ENCODE measurements at regions not wholly inside any gene's neighbourhood (a gene's known extent, or its start where the extent isn't known, plus 50 kb on each side); places are given as distances from the start of the nearest gene placed in this dataset.
"Not testable (repeated sequence)": the region's sequence is repeated elsewhere in the genome, so short reads cannot be mapped to it uniquely, and the experiment has no call there.

DNA sequence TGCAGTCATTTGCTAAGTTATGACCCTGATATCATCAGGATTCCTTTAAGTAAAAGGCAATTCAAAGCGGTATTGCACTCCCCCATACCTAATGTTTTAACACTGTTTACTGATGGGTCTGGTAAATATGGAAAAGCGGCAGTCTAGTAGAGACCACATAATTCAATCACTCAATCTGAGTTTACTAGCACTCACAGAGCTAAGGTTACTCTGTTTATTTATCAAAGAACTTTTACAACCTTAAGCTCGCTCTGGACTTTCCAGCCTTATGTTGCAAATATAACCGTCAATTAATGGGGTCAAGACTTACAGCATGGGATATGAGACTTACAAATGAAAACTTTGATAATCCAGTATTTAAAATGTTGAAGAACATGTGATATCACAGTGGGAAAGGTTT, 124.5 kb upstream of the ZCCHC13 start:
- DNase-seq: no peak

DNA sequence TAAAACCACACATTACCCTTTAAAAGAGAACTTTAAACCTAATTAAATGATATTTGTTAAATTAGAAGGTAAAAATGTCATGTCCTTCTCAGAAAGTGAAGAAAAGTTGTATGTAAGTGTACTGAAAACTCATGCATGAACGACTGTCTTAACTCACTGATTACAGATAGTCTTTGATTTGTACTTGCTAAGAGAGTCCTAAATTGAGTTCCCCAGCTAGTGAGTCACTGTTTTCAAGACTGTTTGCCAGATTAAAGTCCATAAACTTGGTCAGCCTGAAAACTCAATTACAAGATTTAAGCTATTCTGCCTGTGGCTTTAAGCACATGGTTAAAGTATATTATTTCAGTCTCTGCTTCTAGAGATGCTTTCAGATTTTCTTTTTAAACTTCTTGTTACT, 124.9 kb upstream of the ZCCHC13 start:
- DNase-seq: no peak

GRCh38 chrX:74178536-74178935, 125.4 kb upstream of the ZCCHC13 start:
- DNase-seq: no peak

- no peak for DNase-seq
Observed at GRCh38 chrX:74171465-74171864, 132.5 kb upstream of the ZCCHC13 start.

GRCh38 chrX:74162199-74162598, 141.8 kb upstream of the ZCCHC13 start:
- DNase-seq: no peak

GRCh38 chrX:74160816-74161215, 143.2 kb upstream of the ZCCHC13 start:
- DNase-seq: no peak

GRCh38 chrX:74160358-74160757, 143.6 kb upstream of the ZCCHC13 start:
- DNase-seq: no peak

- DNase-seq: no peak
Observed at GRCh38 chrX:74147439-74147838, 156.5 kb upstream of the ZCCHC13 start.

- DNase-seq: no peak
Observed at GRCh38 chrX:74138943-74139342, 165.0 kb upstream of the ZCCHC13 start.

DNA sequence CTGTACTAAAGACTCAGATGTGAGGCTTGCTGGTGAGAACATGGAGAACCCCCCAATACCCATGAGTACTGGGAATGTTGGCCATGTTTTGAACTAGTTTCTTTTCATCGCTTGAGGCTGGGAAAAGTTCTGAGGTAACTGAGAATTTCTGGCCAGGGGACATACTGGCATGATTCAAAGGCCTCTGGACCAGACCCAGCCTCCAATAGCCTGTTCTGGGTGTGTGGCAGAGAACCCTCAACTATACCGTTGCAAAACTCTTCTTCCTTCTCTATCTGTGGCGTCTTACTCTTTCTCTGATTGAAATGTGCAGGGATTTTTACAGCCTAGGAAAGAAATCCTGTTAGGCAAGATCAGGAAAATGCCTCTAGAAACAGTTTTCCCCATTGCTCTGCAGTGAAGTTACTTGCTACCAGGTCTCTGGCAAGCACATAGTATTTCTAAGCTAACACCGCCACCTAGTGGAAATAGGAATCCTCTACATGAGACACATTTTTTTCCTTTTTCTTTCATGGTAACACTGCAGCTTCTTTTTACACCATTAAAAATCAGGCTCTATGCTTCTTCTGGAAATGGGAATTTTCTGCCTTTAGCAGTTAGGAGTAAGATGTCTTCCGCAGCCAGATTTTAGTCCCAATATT, 170.7 kb upstream of the ZCCHC13 start:
- DNase-seq: peak; percentile 0 to 26

DNA sequence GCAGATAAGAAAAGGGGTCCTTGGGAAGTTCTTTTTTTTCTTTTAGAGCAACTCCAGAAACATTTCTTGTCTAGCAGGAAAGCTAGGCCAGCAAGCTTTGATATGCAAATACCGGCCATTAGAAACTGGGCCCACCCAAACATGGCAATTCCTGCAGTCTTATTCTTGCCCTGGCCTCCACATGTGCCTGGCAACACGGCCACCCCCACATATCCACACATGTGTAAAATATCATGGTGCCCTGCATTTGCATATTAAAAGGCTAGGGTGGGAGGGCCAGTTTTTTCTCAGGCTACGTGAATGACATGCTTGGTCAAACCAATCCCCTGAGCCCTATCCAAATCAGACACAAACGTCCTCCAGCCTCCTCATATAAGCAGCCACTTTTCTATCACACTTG, 171.7 kb upstream of the ZCCHC13 start:
- DNase-seq: no peak

DNA sequence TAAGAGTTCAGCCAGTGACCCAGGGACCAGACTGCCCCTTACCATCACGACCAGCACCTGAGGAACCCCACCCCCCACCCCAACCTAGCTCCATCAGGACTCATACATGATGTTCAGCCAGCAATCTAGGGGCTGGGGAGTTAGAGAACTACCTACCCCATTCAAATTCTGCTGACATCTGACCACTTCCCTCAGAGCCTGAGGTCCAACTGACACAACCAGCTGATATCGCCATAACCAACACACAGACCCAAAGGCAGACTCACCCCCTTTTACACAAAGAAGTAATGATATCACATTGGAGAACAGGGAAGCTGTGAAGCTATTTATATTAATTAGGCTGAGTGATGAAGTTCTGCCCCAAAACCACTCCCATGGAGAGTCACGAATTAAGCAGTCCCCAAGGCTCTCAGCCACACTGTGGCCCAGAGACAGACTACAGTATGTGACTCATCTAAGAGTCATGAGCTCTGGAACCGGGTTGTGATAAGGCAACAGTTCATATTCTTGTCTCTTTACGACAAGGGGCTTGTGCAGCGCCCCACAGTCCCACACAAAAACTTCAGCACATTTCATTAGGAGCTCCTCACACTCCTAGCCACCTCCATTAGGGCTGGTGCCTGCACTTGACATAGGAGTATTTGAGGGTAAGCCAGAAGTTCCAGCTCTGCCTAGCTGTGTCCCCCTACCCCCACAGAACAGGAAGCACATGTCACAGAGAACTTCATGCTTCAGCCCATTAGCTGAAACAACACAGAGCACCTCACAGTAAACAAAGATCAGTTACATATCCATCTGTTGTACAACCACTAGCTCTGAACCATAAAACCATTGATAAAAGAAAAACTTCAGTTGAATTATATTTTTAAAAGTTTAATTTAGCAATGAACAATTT, 184.7 kb upstream of the ZCCHC13 start:
- DNase-seq: no peak

- no peak for DNase-seq
Observed at GRCh38 chrX:74117962-74118902, 185.7 kb upstream of the ZCCHC13 start.

- DNase-seq: no peak
Observed at GRCh38 chrX:74111245-74111644, 192.7 kb upstream of the ZCCHC13 start.

DNA sequence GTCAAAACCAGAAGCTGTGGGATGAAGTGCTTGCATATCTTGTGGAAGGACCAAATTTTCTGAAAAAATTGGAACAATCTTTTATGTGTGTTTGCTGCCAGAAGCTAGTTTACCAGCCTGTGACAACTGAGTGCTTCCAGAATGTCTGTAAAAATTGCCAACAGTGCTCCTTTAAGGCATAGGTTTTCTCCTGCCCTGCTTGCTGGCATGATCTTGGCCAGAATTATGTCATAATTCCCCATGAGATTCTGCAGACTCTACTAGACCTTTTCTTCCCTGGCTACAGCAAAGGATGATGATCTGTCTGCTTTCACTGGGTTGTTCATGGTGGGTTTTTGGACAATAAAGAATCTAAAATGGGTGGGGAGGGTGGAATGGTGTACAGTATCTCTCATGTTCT, 196.3 kb upstream of the ZCCHC13 start:
- no peak for DNase-seq

DNA sequence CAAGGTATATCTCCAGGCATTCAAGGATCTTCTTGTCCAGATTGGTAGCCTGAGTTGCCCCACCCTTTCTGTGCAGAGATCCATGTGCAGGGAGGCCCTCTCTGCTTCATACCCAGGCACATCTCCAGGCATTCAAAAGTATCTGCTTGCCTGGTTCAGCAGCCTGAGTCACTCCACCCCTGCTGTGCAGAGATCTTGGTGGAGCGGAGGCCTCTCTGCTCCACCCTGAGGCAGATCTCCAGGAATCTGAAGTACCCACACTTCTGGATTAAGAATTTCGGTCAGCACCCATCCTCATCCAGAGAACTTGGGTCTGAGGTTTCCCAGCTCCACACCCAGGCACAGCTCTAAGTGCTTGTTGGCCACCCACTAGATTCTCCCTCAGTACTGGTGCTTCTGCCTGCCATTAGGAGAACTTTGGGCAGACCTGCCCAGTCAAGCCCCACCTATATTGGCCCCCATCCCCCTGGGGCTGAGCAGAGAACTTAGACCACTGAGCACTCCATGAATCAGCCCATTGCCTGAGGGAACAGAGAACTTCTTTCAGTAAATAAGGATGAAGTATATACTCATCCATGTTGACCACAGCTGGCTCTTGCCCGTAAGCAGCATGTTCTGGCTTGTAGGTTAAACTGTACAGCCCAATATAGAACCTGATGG, 199.5 kb upstream of the ZCCHC13 start:
- no peak for DNase-seq

GRCh38 chrX:74098407-74098806, 205.6 kb upstream of the ZCCHC13 start:
- DNase-seq: not testable (repeated sequence)

- no peak for DNase-seq
Observed at GRCh38 chrX:74090049-74090448, 213.9 kb upstream of the ZCCHC13 start.

DNA sequence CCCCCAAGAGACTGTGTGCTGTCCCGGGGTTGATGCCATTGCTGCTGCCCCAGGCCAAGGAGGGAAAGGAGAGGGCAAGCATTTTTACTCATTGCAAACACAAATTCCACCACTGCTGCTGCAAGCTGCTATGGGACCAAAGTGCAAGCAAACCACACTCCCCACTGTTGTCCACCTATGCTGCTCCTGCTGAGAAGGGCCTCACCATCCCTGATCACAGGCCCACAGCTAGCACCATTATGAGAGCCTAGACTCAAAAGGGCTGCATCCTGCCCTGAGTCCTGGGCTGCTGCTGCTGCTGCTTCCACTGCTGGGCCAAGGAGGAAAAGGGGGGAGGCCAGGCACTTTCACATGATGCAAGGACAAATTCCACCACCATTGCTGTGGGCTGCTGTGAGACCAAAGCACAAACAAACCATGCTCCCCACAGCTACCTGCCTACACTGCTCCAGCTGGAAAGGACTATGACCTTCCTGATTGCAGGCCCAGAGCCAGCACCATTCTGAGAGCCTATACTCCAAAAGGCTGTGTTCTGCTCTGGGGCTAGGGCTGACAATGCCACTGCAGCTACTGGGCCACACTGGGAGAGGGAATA, 218.2 kb upstream of the ZCCHC13 start:
- no peak for DNase-seq

GRCh38 chrX:74080165-74080564, 223.8 kb upstream of the ZCCHC13 start:
- no peak for DNase-seq

DNA sequence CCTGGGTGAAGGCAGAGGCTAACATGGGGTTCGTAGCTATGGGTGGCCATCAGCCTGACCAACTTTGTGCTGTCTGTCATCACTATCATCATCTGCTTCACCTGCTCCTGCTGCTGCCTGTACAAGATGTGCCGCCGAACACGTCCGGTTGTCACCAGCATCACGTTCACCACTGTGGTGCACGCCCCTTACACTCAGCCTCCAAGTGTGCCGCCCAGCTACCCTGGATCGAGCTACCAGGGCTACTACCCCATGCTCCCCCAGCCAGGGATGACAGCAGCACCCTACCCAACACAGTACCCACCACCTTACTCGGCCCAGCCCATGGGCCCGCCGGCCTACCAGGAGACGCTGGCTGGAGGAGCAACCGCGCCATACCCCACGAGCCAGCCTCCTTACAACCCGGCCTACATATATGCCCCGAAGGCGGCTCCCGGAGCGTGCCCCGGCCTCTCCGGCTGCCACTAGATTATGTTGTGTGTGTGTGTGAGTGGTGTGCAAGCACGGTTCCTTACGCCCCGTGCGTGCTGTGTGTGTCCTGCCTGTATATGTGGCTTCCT, 213.4 kb upstream of the XIST start:
- no peak for DNase-seq
